OCI-LY7 (cell line): ENCODE measurements at regions not wholly inside any gene's neighbourhood (a gene's known extent, or its start where the extent isn't known, plus 50 kb on each side); places are given as distances from the start of the nearest gene placed in this dataset.
"Not testable (repeated sequence)": the region's sequence is repeated elsewhere in the genome, so short reads cannot be mapped to it uniquely, and the experiment has no call there.

Experiments
- BruUV-seq: library from RNA; stranded (reverse); fragments of 400-500 nt; replicated peaks from 2 replicates; lab custom pipeline; 2021; lab: Mats Ljungman, UMichigan
- CTCF ChIA-PET: fragments of 300-600 bp; sonication (Branson Sonifier 250); formaldehyde crosslinking; loops from one replicate; lab custom pipeline; 2022; ENCODE audit warnings: antibody characterized with exemption; ENCODE audit not compliant: unreplicated experiment; lab: Charles Lee
- POLR2A ChIA-PET: fragments of 300-600 bp; sonication (Branson Sonifier 250); formaldehyde crosslinking; loops from one replicate; lab custom pipeline; 2022; ENCODE audit warnings: antibody characterized with exemption; lab: Charles Lee
- DNase-seq: peaks from one replicate; pipeline ENCODE4 v3.0.0-alpha.2; 2015; ENCODE audit warnings: low spot score
- H2AFZ ChIP-seq: fragments of 200-600 bp; sonication (generic), shearing (Covaris generic); 2 replicates; pipeline ENCODE4 v1.6.1; 2014; ENCODE audit warnings: mild to moderate bottlenecking, antibody characterized with exemption, low read length, moderate library complexity
- H3K27ac ChIP-seq: fragments of 200-600 bp; sonication (generic); 2 replicates; pipeline ENCODE4 v1.5.1; 2014; ENCODE audit warnings: mixed run types, low read depth, mild to moderate bottlenecking, moderate library complexity, low read length, inconsistent platforms; ENCODE audit not compliant: poor library complexity, severe bottlenecking
- H3K36me3 ChIP-seq: fragments of 200-600 bp; sonication (generic); 2 replicates; pipeline ENCODE4 v1.6.1; 2014; ENCODE audit warnings: mild to moderate bottlenecking, antibody characterized with exemption, low read length, moderate library complexity, mixed read lengths; ENCODE audit not compliant: insufficient read depth
- H3K4me1 ChIP-seq: fragments of 200-600 bp; sonication (generic); 2 replicates; pipeline ENCODE4 v1.5.1; 2014; ENCODE audit warnings: mild to moderate bottlenecking, low read length; ENCODE audit not compliant: insufficient read depth, poor library complexity, severe bottlenecking
- H3K4me2 ChIP-seq: fragments of 200-600 bp; sonication (generic); 2 replicates; pipeline ENCODE4 v1.6.1; 2014; ENCODE audit warnings: mild to moderate bottlenecking, low read length
- H3K4me3 ChIP-seq: fragments of 200-600 bp; sonication (generic); 2 replicates; pipeline ENCODE4 v1.5.1; 2014; ENCODE audit warnings: mild to moderate bottlenecking, low read depth, low read length; ENCODE audit not compliant: poor library complexity, severe bottlenecking
- H3K79me2 ChIP-seq: fragments of 200-600 bp; sonication (generic); 2 replicates; pipeline ENCODE4 v1.6.1; 2016; ENCODE audit warnings: low read depth, mild to moderate bottlenecking, low read length, moderate library complexity, mixed read lengths; ENCODE audit not compliant: insufficient read depth
- H3K9me2 ChIP-seq: fragments of 200-600 bp; sonication (generic); 2 replicates; pipeline ENCODE4 v1.6.1; 2016; ENCODE audit warnings: mild to moderate bottlenecking, low read length, mixed read lengths; ENCODE audit not compliant: insufficient read depth
- H3K9me3 ChIP-seq: fragments of 200-600 bp; sonication (generic); 2 replicates; pipeline ENCODE4 v1.6.1; 2014; ENCODE audit warnings: mild to moderate bottlenecking, mixed run types, low read length, mixed read lengths
- H4K20me1 ChIP-seq: fragments of 200-600 bp; sonication (generic); 2 replicates; pipeline ENCODE4 v1.6.1; 2014; ENCODE audit warnings: mild to moderate bottlenecking, antibody characterized with exemption, low read length, moderate library complexity, mixed read lengths; ENCODE audit not compliant: insufficient read depth
- EZH2phosphoT487 ChIP-seq: fragments of 200-600 bp; sonication (generic); IDR thresholded peaks from 2 replicates; pipeline ENCODE4 v1.6.1; 2018; ENCODE audit warnings: low read depth, borderline replicate concordance, mild to moderate bottlenecking, mixed run types, antibody characterized with exemption, low read length, moderate library complexity, mixed read lengths
- intact Hi-C: fragments of 100-400 bp; cut with micrococcal nuclease; formaldehyde crosslinking; loops from one replicate; pipeline ENCODE4 v1.10.0; 2022; ENCODE audit not compliant: unreplicated experiment
- TF ChIP-seq, protein P1 (sequence below): fragments of 200-600 bp; sonication (generic); conservative IDR thresholded peaks from 2 replicates; pipeline ENCODE4 v1.5.1; 2014; ENCODE audit warnings: mild to moderate bottlenecking, antibody characterized with exemption, low read length, moderate library complexity, mixed read lengths

- TF ChIP-seq EZH2phosphoT487 = no peak
- TF ChIP-seq, protein P1, sequence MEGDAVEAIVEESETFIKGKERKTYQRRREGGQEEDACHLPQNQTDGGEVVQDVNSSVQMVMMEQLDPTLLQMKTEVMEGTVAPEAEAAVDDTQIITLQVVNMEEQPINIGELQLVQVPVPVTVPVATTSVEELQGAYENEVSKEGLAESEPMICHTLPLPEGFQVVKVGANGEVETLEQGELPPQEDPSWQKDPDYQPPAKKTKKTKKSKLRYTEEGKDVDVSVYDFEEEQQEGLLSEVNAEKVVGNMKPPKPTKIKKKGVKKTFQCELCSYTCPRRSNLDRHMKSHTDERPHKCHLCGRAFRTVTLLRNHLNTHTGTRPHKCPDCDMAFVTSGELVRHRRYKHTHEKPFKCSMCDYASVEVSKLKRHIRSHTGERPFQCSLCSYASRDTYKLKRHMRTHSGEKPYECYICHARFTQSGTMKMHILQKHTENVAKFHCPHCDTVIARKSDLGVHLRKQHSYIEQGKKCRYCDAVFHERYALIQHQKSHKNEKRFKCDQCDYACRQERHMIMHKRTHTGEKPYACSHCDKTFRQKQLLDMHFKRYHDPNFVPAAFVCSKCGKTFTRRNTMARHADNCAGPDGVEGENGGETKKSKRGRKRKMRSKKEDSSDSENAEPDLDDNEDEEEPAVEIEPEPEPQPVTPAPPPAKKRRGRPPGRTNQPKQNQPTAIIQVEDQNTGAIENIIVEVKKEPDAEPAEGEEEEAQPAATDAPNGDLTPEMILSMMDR = no peak
- intact Hi-C loops = no loop called here
- Histone ChIP-seq H3K36me3 (no peaks in the 10 kb centered on the region), H2AFZ (no peak overlapping the region), H3K27ac (no peak overlapping the region), H3K9me2 (no peaks in the 10 kb centered on the region), H4K20me1 (no peaks in the 10 kb centered on the region), H3K79me2 (no peaks in the 10 kb centered on the region), H3K9me3 (no peaks in the 10 kb centered on the region), H3K4me1 (no peaks in the 10 kb centered on the region), H3K4me3 (no peak overlapping the region), H3K4me2 (no peak overlapping the region)
- CTCF ChIA-PET = no interaction called here
- POLR2A ChIA-PET = no interaction called here
- DNase-seq = no peak
- no TSS peak for BruUV-seq
Observed at GRCh38 chrX:64698317-64698716, 277.9 kb downstream of the ZC4H2 start.

GRCh38 chrX:64695372-64695771 lies 280.9 kb downstream of the ZC4H2 start:
- BruUV-seq, H3K9me3 ChIP-seq, POLR2A ChIA-PET, H3K9me2 ChIP-seq, H3K4me1 ChIP-seq, H2AFZ ChIP-seq, CTCF ChIA-PET, DNase-seq, H3K4me3 ChIP-seq, H3K4me2 ChIP-seq, H4K20me1 ChIP-seq, H3K36me3 ChIP-seq, H3K27ac ChIP-seq, H3K79me2 ChIP-seq, intact Hi-C loops: not testable (repeated sequence)

DNA sequence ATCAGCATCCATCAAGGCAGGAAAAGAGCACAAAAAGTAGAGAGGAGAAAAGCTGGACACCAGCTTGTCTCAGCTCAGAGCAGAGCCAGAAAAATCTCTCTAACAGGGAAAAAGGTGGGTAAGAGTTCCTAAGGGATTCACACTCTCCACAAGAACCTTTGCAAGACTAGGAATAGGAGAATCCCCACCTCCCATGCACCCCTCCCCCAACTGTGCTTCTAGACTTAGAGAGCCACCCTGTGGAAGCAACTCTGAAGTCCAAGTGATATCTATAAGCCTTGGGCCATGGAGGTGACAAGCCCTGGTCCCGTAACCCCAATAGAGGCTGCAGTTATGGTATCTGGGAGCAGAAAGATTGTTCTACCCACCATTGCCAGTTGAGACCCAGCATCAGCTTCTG lies 267.6 kb upstream of the MTMR8 start:
- H3K9me3 ChIP-seq = no peaks in the 10 kb centered on the region
- no peaks in the 10 kb centered on the region for H3K4me1 ChIP-seq
- POLR2A ChIA-PET = no interaction called here
- no peak overlapping the region for H3K4me2 ChIP-seq
- intact Hi-C loops = no loop called here
- H3K27ac ChIP-seq = no peak overlapping the region
- no peak overlapping the region for H3K4me3 ChIP-seq
- H2AFZ ChIP-seq = no peak overlapping the region
- H3K9me2 ChIP-seq = no peaks in the 10 kb centered on the region
- no peaks in the 10 kb centered on the region for H3K79me2 ChIP-seq
- no peak for DNase-seq
- BruUV-seq = no TSS peak
- CTCF ChIA-PET = interaction anchor here (0.7 kb wide), 1 partner anchor 167 kb away, joined by 4 read pairs; no protein-coding TSS in a partner anchor
- TF ChIP-seq, protein P1 = no peak
- no peak for TF ChIP-seq EZH2phosphoT487
- H4K20me1 ChIP-seq = no peaks in the 10 kb centered on the region
- no peaks in the 10 kb centered on the region for H3K36me3 ChIP-seq

DNA sequence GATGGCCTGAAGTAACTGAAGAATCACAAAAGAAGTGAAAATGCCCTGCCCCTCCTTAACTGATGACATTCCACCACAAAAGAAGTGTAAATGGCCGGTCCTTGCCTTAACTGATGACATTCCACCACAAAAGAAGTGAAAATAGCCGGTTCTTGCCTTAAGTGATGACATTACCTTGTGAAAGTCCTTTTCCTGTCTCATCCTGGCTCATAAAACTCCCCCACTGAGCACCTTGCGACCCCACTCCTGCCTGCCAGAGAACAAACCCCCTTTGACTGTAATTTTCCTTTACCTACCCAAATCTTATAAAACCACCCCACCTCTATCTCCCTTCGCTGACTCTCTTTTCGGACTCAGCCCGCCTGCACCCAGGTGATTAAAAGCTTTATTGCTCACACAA lies 262.0 kb upstream of the MTMR8 start:
- POLR2A ChIA-PET, H3K9me3 ChIP-seq, H3K4me3 ChIP-seq, H3K36me3 ChIP-seq, H3K79me2 ChIP-seq, H2AFZ ChIP-seq, DNase-seq, BruUV-seq, H4K20me1 ChIP-seq, CTCF ChIA-PET, H3K4me1 ChIP-seq, H3K4me2 ChIP-seq, H3K27ac ChIP-seq, H3K9me2 ChIP-seq, intact Hi-C loops: not testable (repeated sequence)
